GM12892 (cell line): ENCODE measurements at regions not wholly inside any gene's neighbourhood (a gene's known extent, or its start where the extent isn't known, plus 50 kb on each side); places are given as distances from the start of the nearest gene placed in this dataset.

Source experiments
- POLR2A ChIP-seq: IDR thresholded peaks from 2 replicates; pipeline ENCODE4 v1.6.1; 2011; ENCODE audit warnings: low read depth, low read length, control low read depth
- POLR2AphosphoS5 ChIP-seq: IDR thresholded peaks from 2 replicates; pipeline ENCODE4 v1.6.1; 2011; ENCODE audit warnings: low read depth, low read length, control low read depth
- TAF1 ChIP-seq: IDR thresholded peaks from 2 replicates; pipeline ENCODE4 v1.6.1; 2011; ENCODE audit warnings: low read depth, mild to moderate bottlenecking, control low read depth, low read length, borderline replicate concordance

GRCh38 chr17:45700171-45701090 is 83.7 kb upstream of the CRHR1 start:
- no peak for TF ChIP-seq POLR2AphosphoS5
- no peak for TF ChIP-seq TAF1
- no peak for TF ChIP-seq POLR2A
